WTC11 (cell line): ENCODE measurements at regions not wholly inside any gene's neighbourhood (a gene's known extent, or its start where the extent isn't known, plus 50 kb on each side); places are given as distances from the start of the nearest gene placed in this dataset.

Experiments
- ATAC-seq: fragments of 200-7000 bp; cut with Tn5 transposase; 2 replicates; pipeline ENCODE4 v1.10.0; 2021; ENCODE audit warnings: mild to moderate bottlenecking, moderate library complexity
- CTCF ChIA-PET: fragments of 300-600 bp; sonication (Branson Sonifier 250); formaldehyde crosslinking; loops from one replicate; lab custom pipeline; 2021; ENCODE audit warnings: antibody characterized with exemption; lab: Charles Lee
- POLR2A ChIA-PET: fragments of 350-600 bp; sonication (Branson Sonifier 250); formaldehyde crosslinking; loops from one replicate; lab custom pipeline; 2021; ENCODE audit warnings: antibody characterized with exemption; lab: Charles Lee
- DNase-seq: peaks from one replicate; pipeline ENCODE4 v3.0.0; 2021; ENCODE audit warnings: low spot score
- H3K27ac Mint-ChIP-seq: 2 replicates; pipeline ENCODE4 v1.8.0; 2021; ENCODE audit warnings: mixed read lengths
- H3K27me3 Mint-ChIP-seq: 2 replicates; pipeline ENCODE4 v1.8.0; 2021; ENCODE audit warnings: low read depth, mild to moderate bottlenecking, moderate library complexity, mixed read lengths
- H3K36me3 Mint-ChIP-seq: 2 replicates; pipeline ENCODE4 v1.8.0; 2021; ENCODE audit warnings: mixed read lengths
- H3K4me1 Mint-ChIP-seq: 2 replicates; pipeline ENCODE4 v1.8.0; 2022; ENCODE audit warnings: mixed read lengths
- H3K4me3 Mint-ChIP-seq: 2 replicates; pipeline ENCODE4 v1.8.0; 2021; ENCODE audit warnings: mild to moderate bottlenecking, moderate library complexity, mixed read lengths
- H3K9me3 Mint-ChIP-seq: 2 replicates; pipeline ENCODE4 v1.8.0; 2021; ENCODE audit warnings: mixed read lengths
- ARID4B ChIP-seq: sonication (generic); formaldehyde crosslinking; IDR thresholded peaks from 2 replicates; pipeline ENCODE4 v1.8.0; 2023; ENCODE audit warnings: missing genetic modification reagents, mild to moderate bottlenecking, borderline replicate concordance
- ATF3 ChIP-seq: sonication (generic); formaldehyde crosslinking; conservative IDR thresholded peaks from 2 replicates; pipeline ENCODE4 v1.8.1; 2022; ENCODE audit warnings: mild to moderate bottlenecking, missing genetic modification reagents
- E2F4 ChIP-seq: sonication (generic); formaldehyde crosslinking; IDR thresholded peaks from 2 replicates; pipeline ENCODE4 v1.8.1; 2022; ENCODE audit warnings: low read depth, mild to moderate bottlenecking, moderate library complexity, missing genetic modification reagents, borderline replicate concordance
- GRHL2 ChIP-seq: fragments of 250-450 bp; sonication (Bioruptor Pico); IDR thresholded peaks from 2 replicates; pipeline ENCODE4 v1.8.0; 2022; ENCODE audit warnings: mild to moderate bottlenecking, moderate library complexity; ENCODE audit not compliant: insufficient replicate concordance, severe bottlenecking
- HMGA2 ChIP-seq: fragments of 250-450 bp; sonication (Bioruptor Pico); IDR thresholded peaks from 2 replicates; pipeline ENCODE4 v1.4.0; 2021; ENCODE audit warnings: mild to moderate bottlenecking, moderate library complexity
- JAZF1 ChIP-seq: fragments of 250-450 bp; sonication (Bioruptor Pico); IDR thresholded peaks from 2 replicates; pipeline ENCODE4 v1.9.0; 2021; ENCODE audit warnings: moderate library complexity, mild to moderate bottlenecking, inconsistent platforms
- PRRX2 ChIP-seq: fragments of 250-450 bp; sonication (Bioruptor Pico); IDR thresholded peaks from 2 replicates; pipeline ENCODE4 v1.8.0; 2021; ENCODE audit warnings: mild to moderate bottlenecking
- ZNF121 ChIP-seq: sonication (generic); formaldehyde crosslinking; IDR thresholded peaks from 2 replicates; pipeline ENCODE4 v1.8.0; 2023; ENCODE audit warnings: missing genetic modification reagents
- ZNF512 ChIP-seq: sonication (generic); formaldehyde crosslinking; IDR thresholded peaks from 2 replicates; pipeline ENCODE4 v1.8.1; 2022; ENCODE audit warnings: missing genetic modification reagents, borderline replicate concordance
- ZNF671 ChIP-seq: fragments of 250-450 bp; sonication (Bioruptor Pico); IDR thresholded peaks from 2 replicates; pipeline ENCODE4 v1.8.0; 2021; ENCODE audit warnings: mild to moderate bottlenecking
- TF ChIP-seq, protein P1 (sequence below): fragments of 250-450 bp; sonication (Bioruptor Pico); IDR thresholded peaks from 2 replicates; pipeline ENCODE4 v1.9.0; 2021; ENCODE audit warnings: moderate library complexity, mild to moderate bottlenecking, inconsistent platforms, borderline replicate concordance
- TF ChIP-seq, protein P2 (sequence below): sonication (generic); formaldehyde crosslinking; IDR thresholded peaks from 2 replicates; pipeline ENCODE4 v1.8.0; 2023; ENCODE audit warnings: missing genetic modification reagents

DNA sequence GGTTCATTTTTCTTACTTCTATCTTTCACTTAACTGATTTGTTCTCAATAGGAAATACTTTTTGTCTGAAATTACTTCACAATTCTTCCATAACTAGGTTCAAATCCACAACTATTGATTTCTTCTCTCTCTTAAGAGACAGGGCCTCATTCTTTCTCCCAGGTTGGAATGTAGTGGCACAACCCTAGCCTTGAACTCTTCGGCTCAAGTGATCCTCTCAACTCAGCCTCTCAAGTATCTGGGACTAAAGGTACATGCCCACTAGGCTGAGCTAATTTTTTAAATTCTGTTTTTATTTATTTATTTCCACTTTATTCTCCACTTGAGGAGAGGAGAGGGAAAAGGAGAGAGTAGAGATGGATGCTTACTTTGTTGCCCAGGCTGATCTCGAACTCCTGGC lies 370.4 kb upstream of the PLXNA2 start (continued):
- TF ChIP-seq, protein P1, sequence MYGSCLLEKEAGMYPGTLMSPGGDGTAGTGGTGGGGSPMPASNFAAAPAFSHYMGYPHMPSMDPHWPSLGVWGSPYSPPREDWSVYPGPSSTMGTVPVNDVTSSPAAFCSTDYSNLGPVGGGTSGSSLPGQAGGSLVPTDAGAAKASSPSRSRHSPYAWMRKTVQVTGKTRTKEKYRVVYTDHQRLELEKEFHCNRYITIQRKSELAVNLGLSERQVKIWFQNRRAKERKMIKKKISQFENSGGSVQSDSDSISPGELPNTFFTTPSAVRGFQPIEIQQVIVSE (CRISPR knock-in tag), result no peak

- Mint-ChIP-seq H3K36me3 (peaks cover 14% of the 10 kb centered on the region), H3K9me3 (peaks cover 28% of the 10 kb centered on the region), H3K27me3 (no peaks in the 10 kb centered on the region; the same call in 1 of the 2 replicates), H3K4me1 (peaks cover 7% of the 10 kb centered on the region; the same call in 1 of the 2 replicates), H3K27ac (no peak overlapping the region), H3K4me3 (no peak overlapping the region)
- ChIA-PET CTCF (no interaction called here), POLR2A (no interaction called here)
- TF ChIP-seq ARID4B (CRISPR knock-in tag), result no peak
- TF ChIP-seq GRHL2, result no peak
- no peak for TF ChIP-seq ZNF121
- no peak for TF ChIP-seq JAZF1 (CRISPR knock-in tag)
- no peak for TF ChIP-seq HMGA2
- TF ChIP-seq, protein P2, sequence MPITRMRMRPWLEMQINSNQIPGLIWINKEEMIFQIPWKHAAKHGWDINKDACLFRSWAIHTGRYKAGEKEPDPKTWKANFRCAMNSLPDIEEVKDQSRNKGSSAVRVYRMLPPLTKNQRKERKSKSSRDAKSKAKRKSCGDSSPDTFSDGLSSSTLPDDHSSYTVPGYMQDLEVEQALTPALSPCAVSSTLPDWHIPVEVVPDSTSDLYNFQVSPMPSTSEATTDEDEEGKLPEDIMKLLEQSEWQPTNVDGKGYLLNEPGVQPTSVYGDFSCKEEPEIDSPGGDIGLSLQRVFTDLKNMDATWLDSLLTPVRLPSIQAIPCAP (CRISPR knock-in tag), result no peak
- no peak for TF ChIP-seq ZNF671
- TF ChIP-seq PRRX2, result no peak
- DNase-seq, result no peak
- ATAC-seq, result no peak
Observed at GRCh38 chr1:208615371-208615770, 371.2 kb upstream of the PLXNA2 start.

GRCh38 chr1:208616776-208617175 lies 372.6 kb upstream of the PLXNA2 start:
- H3K36me3 Mint-ChIP-seq, result peaks cover 29% of the 10 kb centered on the region
- H3K9me3 Mint-ChIP-seq, result peaks cover 42% of the 10 kb centered on the region
- DNase-seq (no peak), ATAC-seq (no peak)
- no peaks in the 10 kb centered on the region; the same call in none of the 2 replicates for H3K27me3 Mint-ChIP-seq
- ChIA-PET POLR2A (no interaction called here), CTCF (no interaction called here)
- H3K4me1 Mint-ChIP-seq, result no peaks in the 10 kb centered on the region
- TF ChIP-seq ATF3 (CRISPR knock-in tag), result no peak
- TF ChIP-seq ZNF512 (CRISPR knock-in tag), result no peak
- no peak for TF ChIP-seq E2F4
- no peak overlapping the region for H3K27ac Mint-ChIP-seq
- H3K4me3 Mint-ChIP-seq, result no peak overlapping the region
